HFFc6 (cell line): ENCODE measurements at regions not wholly inside any gene's neighbourhood (a gene's known extent, or its start where the extent isn't known, plus 50 kb on each side); places are given as distances from the start of the nearest gene placed in this dataset.

ENCODE experiments used
- DNase-seq: peaks from one replicate; pipeline ENCODE4 v3.0.0-alpha.2; 2018
- H3K27ac Mint-ChIP-seq: 2 replicates; pipeline ENCODE4 v1.8.0; 2020; ENCODE audit warnings: mild to moderate bottlenecking, mixed read lengths
- H3K27me3 Mint-ChIP-seq: 2 replicates; pipeline ENCODE4 v1.8.0; 2021; ENCODE audit warnings: mild to moderate bottlenecking, moderate library complexity, mixed read lengths; ENCODE audit not compliant: insufficient read depth
- H3K36me3 Mint-ChIP-seq: 2 replicates; pipeline ENCODE4 v1.8.0; 2021; ENCODE audit warnings: low read depth, mixed read lengths
- H3K4me1 Mint-ChIP-seq: 2 replicates; pipeline ENCODE4 v1.8.0; 2020; ENCODE audit warnings: low read depth, mixed read lengths
- H3K4me3 Mint-ChIP-seq: 2 replicates; pipeline ENCODE4 v1.8.0; 2020; ENCODE audit warnings: mild to moderate bottlenecking, moderate library complexity, mixed read lengths
- H3K9me3 Mint-ChIP-seq: 2 replicates; pipeline ENCODE4 v1.8.0; 2020; ENCODE audit warnings: mild to moderate bottlenecking, mixed read lengths
- CTCF ChIP-seq: fragments of 200-600 bp; sonication (generic); IDR thresholded peaks from 2 replicates; pipeline ENCODE4 v1.5.0; 2021; ENCODE audit warnings: antibody characterized with exemption, mild to moderate bottlenecking

- H3K4me1 Mint-ChIP-seq: peaks cover 23% of the 10 kb centered on the region
- H3K4me3 Mint-ChIP-seq: no peak overlapping the region
- H3K9me3 Mint-ChIP-seq: no peaks in the 10 kb centered on the region
- H3K36me3 Mint-ChIP-seq: no peaks in the 10 kb centered on the region
- DNase-seq: no peak
- H3K27me3 Mint-ChIP-seq: peaks cover 38% of the 10 kb centered on the region
- no peak for TF ChIP-seq CTCF
- no peak overlapping the region for H3K27ac Mint-ChIP-seq
Observed at GRCh38 chr3:194772241-194773000, 86.7 kb downstream of the FAM43A start.

- H3K4me3 Mint-ChIP-seq: no peak overlapping the region
- H3K27me3 Mint-ChIP-seq: peaks cover 37% of the 10 kb centered on the region
- no peaks in the 10 kb centered on the region for H3K9me3 Mint-ChIP-seq
- DNase-seq: peak; percentile 13
- TF ChIP-seq CTCF: no peak
- H3K4me1 Mint-ChIP-seq: peaks cover 23% of the 10 kb centered on the region
- no peak overlapping the region for H3K27ac Mint-ChIP-seq
- H3K36me3 Mint-ChIP-seq: no peaks in the 10 kb centered on the region
Observed at GRCh38 chr3:194773216-194773615, 87.5 kb downstream of the FAM43A start.

GRCh38 chr3:194773771-194774455, 88.2 kb downstream of the FAM43A start:
- H3K9me3 Mint-ChIP-seq: no peaks in the 10 kb centered on the region
- H3K4me1 Mint-ChIP-seq: peaks cover 20% of the 10 kb centered on the region
- DNase-seq: no peak
- no peak for TF ChIP-seq CTCF
- no peak overlapping the region for H3K4me3 Mint-ChIP-seq
- H3K36me3 Mint-ChIP-seq: no peaks in the 10 kb centered on the region
- H3K27me3 Mint-ChIP-seq: peaks cover 37% of the 10 kb centered on the region
- no peak overlapping the region for H3K27ac Mint-ChIP-seq

- no peak for DNase-seq
- Mint-ChIP-seq H3K36me3 (no peaks in the 10 kb centered on the region), H3K4me3 (no peak overlapping the region), H3K4me1 (peaks cover 20% of the 10 kb centered on the region), H3K27me3 (peaks cover 35% of the 10 kb centered on the region), H3K9me3 (no peaks in the 10 kb centered on the region), H3K27ac (no peak overlapping the region)
- TF ChIP-seq CTCF: no peak
Observed at GRCh38 chr3:194775266-194775665, 89.6 kb downstream of the FAM43A start.

- DNase-seq: no peak
- H3K4me1 Mint-ChIP-seq: peaks cover 21% of the 10 kb centered on the region
- peaks cover 35% of the 10 kb centered on the region for H3K27me3 Mint-ChIP-seq
- no peaks in the 10 kb centered on the region for H3K36me3 Mint-ChIP-seq
- H3K27ac Mint-ChIP-seq: no peak overlapping the region
- no peak overlapping the region for H3K4me3 Mint-ChIP-seq
- H3K9me3 Mint-ChIP-seq: no peaks in the 10 kb centered on the region
- TF ChIP-seq CTCF: no peak
Observed at GRCh38 chr3:194775731-194776130, 90.0 kb downstream of the FAM43A start.
